ENCODE measurements at regions not wholly inside any gene's neighbourhood (a gene's known extent, or its start where the extent isn't known, plus 50 kb on each side); places are given as distances from the start of the nearest gene placed in this dataset.
A peak's percentile ranks its signal among the peaks of the same experiment; 100 is the strongest.

- no peak overlapping the region for H3K27ac ChIP-seq
- WGBS, 10 experiments, result 77% methylated on average over 4 of the region's 5 CpGs; no CpG with 5 or more reads in 9 of the 10 experiments
- H3K4me3 ChIP-seq, result no peak overlapping the region
- H3K4me1 ChIP-seq (replicated peaks in 1 of 2), result no peaks in the 10 kb centered on the region
- ATAC-seq (replicated peaks in 6 of 8), result no peak
- in situ Hi-C loops (cut with MboI; ENCODE audit: low pct_unique_long_range_greater_than_20kb in 2 of 9, low sequenced_read_pairs in 9 of 9, unreplicated experiment in 9 of 9), result no loop called here
Observed at GRCh38 chrX:10099411-10099810, 57.4 kb upstream of the CLCN4 start.

GRCh38 chrX:10101269-10101668 is 55.5 kb upstream of the CLCN4 start:
- WGBS, 10 experiments, result 86 to 100% (median 95%) methylated on average over 1 to 2 of the region's 5 CpGs; no CpG with 5 or more reads in 6 of the 10 experiments
- in situ Hi-C loops (cut with MboI; ENCODE audit: low pct_unique_long_range_greater_than_20kb in 2 of 9, low sequenced_read_pairs in 9 of 9, unreplicated experiment in 9 of 9), result loop anchor here in 3 of 9 experiments (25.0 kb wide), 3 partner anchors 114 to 1289 kb away; partner anchors contain the start of gene FAM9A (in 1 of the 3)
- Histone ChIP-seq H3K27ac (no peak overlapping the region), H3K4me1 (replicated peaks in 1 of 2) (no peaks in the 10 kb centered on the region), H3K4me3 (no peak overlapping the region)
- ATAC-seq (replicated peaks in 6 of 8), result peak in 1 of 8 experiments; percentile 58

GRCh38 chrX:10102046-10102704 is 54.6 kb upstream of the CLCN4 start:
- Histone ChIP-seq H3K27ac (no peak overlapping the region), H3K4me1 (replicated peaks in 1 of 2) (no peaks in the 10 kb centered on the region), H3K4me3 (no peak overlapping the region)
- in situ Hi-C loops (cut with MboI; ENCODE audit: low pct_unique_long_range_greater_than_20kb in 2 of 9, low sequenced_read_pairs in 9 of 9, unreplicated experiment in 9 of 9), result loop anchor here in 3 of 9 experiments (25.0 kb wide), 3 partner anchors 115 to 1290 kb away; partner anchors contain the start of gene FAM9A (in 1 of the 3)
- no peak for ATAC-seq (replicated peaks in 6 of 8)
- WGBS, 10 experiments, result 20 to 100% (median 95%) methylated on average over 1 to 9 of the region's 14 CpGs; no CpG with 5 or more reads in 6 of the 10 experiments

GRCh38 chrX:10103023-10103422 is 53.8 kb upstream of the CLCN4 start:
- Histone ChIP-seq H3K4me3 (no peak overlapping the region), H3K4me1 (replicated peaks in 1 of 2) (no peaks in the 10 kb centered on the region), H3K27ac (no peak overlapping the region)
- peak in 2 of 8 experiments; percentile 22 to 91 for ATAC-seq (replicated peaks in 6 of 8)
- WGBS, 10 experiments, result 10 to 97% (median 90%) methylated on average over 2 to 6 of the region's 8 CpGs; no CpG with 5 or more reads in 7 of the 10 experiments
- in situ Hi-C loops (cut with MboI; ENCODE audit: low pct_unique_long_range_greater_than_20kb in 2 of 9, low sequenced_read_pairs in 9 of 9, unreplicated experiment in 9 of 9), result loop anchor here in 3 of 9 experiments (25.0 kb wide), 3 partner anchors 116 to 1291 kb away; partner anchors contain the start of gene FAM9A (in 1 of the 3)

GRCh38 chrX:10104958-10105658 is 51.7 kb upstream of the CLCN4 start:
- no peak for ATAC-seq (replicated peaks in 6 of 8)
- H3K4me1 ChIP-seq (replicated peaks in 1 of 2), result no peaks in the 10 kb centered on the region
- 50 to 95% (median 85%) methylated on average over 2 to 4 of the region's 10 CpGs; no CpG with 5 or more reads in 6 of the 10 experiments for WGBS, 10 experiments
- in situ Hi-C loops (cut with MboI; ENCODE audit: low pct_unique_long_range_greater_than_20kb in 2 of 9, low sequenced_read_pairs in 9 of 9, unreplicated experiment in 9 of 9), result loop anchor here in 3 of 9 experiments (25.0 kb wide), 3 partner anchors 118 to 1293 kb away; partner anchors contain the start of gene FAM9A (in 1 of the 3)
- no peak overlapping the region for H3K4me3 ChIP-seq
- H3K27ac ChIP-seq, result no peak overlapping the region

GRCh38 chrX:10106806-10107205 is 50.0 kb upstream of the CLCN4 start:
- in situ Hi-C loops (cut with MboI; ENCODE audit: low pct_unique_long_range_greater_than_20kb in 2 of 9, low sequenced_read_pairs in 9 of 9, unreplicated experiment in 9 of 9), result loop anchor here in 3 of 9 experiments (25.0 kb wide), 3 partner anchors 120 to 1295 kb away; partner anchors contain the start of gene FAM9A (in 1 of the 3)
- Histone ChIP-seq H3K4me1 (replicated peaks in 1 of 2) (no peaks in the 10 kb centered on the region), H3K27ac (no peak overlapping the region), H3K4me3 (no peak overlapping the region)
- 47 to 93% methylated on average over 7 to 10 of the region's 10 CpGs; no CpG with 5 or more reads in 8 of the 10 experiments for WGBS, 10 experiments
- no peak for ATAC-seq (replicated peaks in 6 of 8)
